NT2/D1 (cell line): ENCODE measurements at regions not wholly inside any gene's neighbourhood (a gene's known extent, or its start where the extent isn't known, plus 50 kb on each side); places are given as distances from the start of the nearest gene placed in this dataset.

Experiments
- SUZ12 ChIP-seq: IDR thresholded peaks from 2 replicates; pipeline ENCODE4 v1.6.1; 2011; ENCODE audit not compliant: insufficient read length, insufficient read depth; ENCODE audit errors: extremely low read depth
- YY1 ChIP-seq: IDR thresholded peaks from 2 replicates; pipeline ENCODE4 v1.6.1; 2011; ENCODE audit not compliant: insufficient read length, insufficient read depth
- ZNF274 ChIP-seq: IDR thresholded peaks from 2 replicates; pipeline ENCODE4 v1.6.1; 2011; ENCODE audit warnings: mild to moderate bottlenecking, low read depth, low read length

DNA sequence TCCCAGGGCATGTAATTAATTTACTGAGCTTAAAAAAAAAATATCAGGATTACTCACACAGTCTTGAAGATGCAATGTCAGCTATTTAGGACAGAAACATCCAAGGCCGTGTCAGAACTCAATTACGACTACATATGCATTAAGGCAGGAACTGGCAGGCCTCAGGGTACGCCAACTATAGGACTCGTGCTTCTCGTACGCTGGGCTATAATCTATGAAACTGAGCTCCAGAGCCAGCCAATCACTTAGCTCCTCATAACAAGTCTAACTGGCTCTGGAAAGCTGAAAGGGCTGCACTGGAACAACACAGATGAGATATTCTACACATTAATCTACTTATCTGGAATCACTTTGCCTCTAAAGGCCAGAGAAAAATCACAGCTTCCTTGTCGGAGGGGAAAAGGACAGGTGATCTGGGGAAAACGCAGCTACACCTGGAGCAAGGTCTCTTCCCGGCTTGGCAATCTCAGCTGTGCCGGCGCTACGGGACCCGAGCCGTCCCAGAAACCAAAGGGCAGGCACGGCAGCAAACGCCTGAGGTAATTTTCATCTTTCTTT, 212.0 kb downstream of the DEPDC1B start:
- TF ChIP-seq ZNF274, result no peak
- TF ChIP-seq YY1, result no peak
- TF ChIP-seq SUZ12, result no peak
